HuH-7.5 (cell line): ENCODE measurements at regions not wholly inside any gene's neighbourhood (a gene's known extent, or its start where the extent isn't known, plus 50 kb on each side); places are given as distances from the start of the nearest gene placed in this dataset.
"Not testable (repeated sequence)": the region's sequence is repeated elsewhere in the genome, so short reads cannot be mapped to it uniquely, and the experiment has no call there.

Experiments
- DNase-seq: peaks from one replicate; pipeline ENCODE4 v3.0.0; 2011; ENCODE audit warnings: low spot score

DNA sequence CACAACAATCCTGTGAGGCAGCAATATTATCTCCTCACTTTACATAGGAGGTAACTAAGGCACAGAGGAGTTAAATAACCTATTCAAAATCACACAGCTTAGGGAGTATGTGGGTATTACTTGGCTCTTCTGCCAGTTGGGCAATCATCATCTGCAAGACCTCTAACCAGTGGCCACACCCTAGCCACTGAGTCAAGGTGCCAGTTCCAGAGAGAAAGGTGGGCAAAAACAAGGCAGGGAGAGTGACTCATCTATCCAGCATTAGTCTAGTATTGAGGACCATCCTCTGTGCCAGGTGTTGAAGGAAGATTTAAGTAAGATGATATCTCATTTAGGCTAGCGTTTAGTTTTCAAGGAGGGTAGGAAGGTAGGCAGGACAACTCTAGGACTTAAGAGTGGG, 113.9 kb upstream of the EOLA2 start:
- no peak for DNase-seq

- no peak for DNase-seq
Measured at GRCh38 chrX:150058728-150059127, 120.4 kb upstream of the EOLA2 start.

GRCh38 chrX:150060406-150060805, 122.1 kb upstream of the EOLA2 start:
- no peak for DNase-seq

GRCh38 chrX:150062292-150063137, 124.2 kb upstream of the EOLA2 start:
- DNase-seq = no peak

GRCh38 chrX:150063138-150063518, 124.8 kb upstream of the EOLA2 start:
- DNase-seq = no peak

- no peak for DNase-seq
Measured at GRCh38 chrX:150063674-150064073, 125.4 kb upstream of the EOLA2 start.

- DNase-seq = no peak
Measured at GRCh38 chrX:150074175-150074574, 135.9 kb upstream of the EOLA2 start.

GRCh38 chrX:150080497-150080896, 142.2 kb upstream of the EOLA2 start:
- DNase-seq = no peak

- DNase-seq = no peak
Measured at GRCh38 chrX:150081076-150081475, 142.8 kb upstream of the EOLA2 start.

DNA sequence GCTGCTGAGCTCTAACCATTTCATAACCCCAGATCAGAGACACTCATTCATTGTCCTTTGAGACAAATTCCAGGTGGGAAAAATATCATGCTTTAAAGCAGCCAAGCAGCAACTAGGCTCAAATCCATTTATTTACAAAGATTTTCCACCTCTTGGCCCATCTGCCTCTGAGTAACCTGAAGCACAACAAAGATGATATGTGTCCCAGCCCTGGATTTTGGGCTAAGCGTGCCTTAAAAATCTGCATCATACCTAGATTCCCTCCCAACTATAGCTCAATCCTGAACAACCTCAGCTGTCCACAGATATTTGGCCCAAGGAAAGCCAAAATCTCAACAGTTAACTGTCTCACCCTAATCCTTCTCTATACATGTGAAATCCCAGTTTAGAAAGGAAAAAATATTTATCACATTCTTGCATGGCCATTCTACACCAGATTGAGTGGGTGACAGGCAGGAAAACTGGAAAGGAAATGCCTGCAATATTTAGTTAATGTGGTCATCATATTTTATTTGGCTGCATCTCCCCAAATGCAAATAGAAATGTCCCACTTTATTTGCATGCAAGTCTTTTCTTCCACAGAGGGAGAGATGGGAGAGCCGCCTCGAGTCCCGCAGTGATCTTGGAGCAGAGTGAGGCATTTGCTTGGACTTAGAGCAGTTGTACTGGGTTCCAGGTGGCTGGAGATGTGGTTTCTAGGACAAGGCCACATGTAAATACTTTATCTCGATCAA, 146.4 kb upstream of the EOLA2 start:
- DNase-seq = no peak

DNA sequence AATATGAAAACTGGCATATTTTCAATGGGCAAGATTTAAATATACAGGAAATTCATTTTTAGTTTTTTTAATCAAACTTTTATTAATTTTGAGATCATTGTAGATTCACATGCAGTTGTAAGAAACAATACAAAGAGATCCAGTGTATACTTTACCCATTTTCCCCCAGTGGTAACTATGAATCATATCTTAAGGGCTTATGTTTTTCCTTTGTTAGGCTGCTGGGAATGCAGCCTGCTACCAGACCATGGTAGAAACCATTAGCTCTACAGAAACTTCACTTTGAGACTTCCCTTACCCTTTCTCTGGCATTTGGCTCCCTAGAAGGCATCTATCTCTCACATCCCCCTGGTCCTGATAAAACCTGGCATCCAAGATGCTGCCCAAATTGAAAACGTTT, 147.6 kb upstream of the EOLA2 start:
- no peak for DNase-seq

GRCh38 chrX:150086371-150086770, 148.1 kb upstream of the EOLA2 start:
- DNase-seq = no peak

DNA sequence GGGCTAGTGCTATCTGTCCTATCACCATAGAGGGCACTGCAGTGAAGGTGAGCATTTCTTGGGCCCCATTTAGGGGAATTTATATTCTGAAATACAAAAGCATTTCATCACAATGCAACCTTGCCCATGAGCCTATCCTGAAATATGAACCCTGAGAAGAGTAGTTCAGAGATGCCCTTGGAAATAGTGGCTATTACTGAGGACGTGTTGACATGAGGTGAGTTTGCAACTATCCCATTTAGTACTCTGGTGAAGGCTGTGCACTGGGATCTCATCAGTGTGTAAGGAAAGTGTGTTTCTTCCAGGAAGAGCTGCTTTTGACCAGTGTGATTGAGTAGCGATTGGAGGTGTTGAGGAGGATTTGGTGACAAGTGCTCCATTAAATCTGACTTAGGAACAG, 149.3 kb upstream of the EOLA2 start:
- DNase-seq = no peak

- DNase-seq = no peak
Measured at GRCh38 chrX:150088042-150088441, 149.8 kb upstream of the EOLA2 start.

DNA sequence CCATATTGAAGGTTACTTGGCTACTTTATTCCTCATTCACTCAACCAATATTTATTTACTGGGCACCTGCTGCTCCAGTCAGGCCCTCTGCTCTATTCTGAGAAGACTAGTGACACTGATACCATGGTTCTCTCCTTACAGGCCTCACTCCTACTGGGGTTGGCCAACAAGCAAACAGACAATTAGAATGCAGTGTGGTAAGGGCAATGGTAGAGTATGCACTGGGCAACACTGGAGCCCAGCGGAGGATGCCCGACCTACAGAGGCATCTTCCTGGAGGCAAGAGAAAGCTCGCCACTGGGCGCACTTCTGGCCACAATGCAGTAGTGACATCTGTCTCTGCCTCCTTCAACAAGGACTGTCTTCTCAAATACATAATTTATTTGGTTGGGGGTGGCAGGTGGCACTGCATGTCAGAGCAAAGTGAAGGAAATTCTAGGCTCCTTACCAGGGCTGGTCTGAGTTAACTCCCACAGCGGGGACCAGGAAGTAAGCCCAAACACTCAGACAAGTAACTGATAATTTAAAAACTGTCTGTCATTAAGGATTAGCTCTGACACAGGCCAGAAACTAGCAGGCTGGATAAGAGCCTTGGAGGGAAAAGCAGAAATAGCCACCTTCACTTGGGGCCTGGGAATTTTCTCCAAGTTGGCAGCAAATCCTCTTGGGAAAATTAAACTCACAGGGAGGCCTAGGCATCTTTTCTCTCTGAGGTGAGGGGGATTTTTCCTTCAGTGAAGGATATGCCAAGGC, 150.7 kb upstream of the EOLA2 start:
- DNase-seq = no peak

DNA sequence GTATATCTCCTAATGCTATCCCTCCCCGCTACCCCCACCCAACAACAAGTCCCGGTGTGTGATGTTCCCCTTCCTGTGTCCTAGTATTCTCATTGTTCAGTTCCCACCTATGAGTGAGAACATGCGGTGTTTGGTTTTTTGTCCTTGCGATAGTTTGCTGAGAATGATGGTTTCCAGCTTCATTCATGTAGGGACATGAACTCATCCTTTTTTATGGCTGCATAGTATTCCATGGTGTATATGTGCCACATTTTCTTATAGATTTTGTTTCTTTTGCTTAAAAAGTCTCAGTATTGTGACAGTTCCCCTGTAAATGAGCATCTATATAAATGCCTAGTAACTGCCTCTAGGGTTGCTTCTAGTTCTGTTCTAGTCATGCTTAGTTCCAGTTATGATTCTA, 153.0 kb upstream of the EOLA2 start:
- DNase-seq = not testable (repeated sequence)

DNA sequence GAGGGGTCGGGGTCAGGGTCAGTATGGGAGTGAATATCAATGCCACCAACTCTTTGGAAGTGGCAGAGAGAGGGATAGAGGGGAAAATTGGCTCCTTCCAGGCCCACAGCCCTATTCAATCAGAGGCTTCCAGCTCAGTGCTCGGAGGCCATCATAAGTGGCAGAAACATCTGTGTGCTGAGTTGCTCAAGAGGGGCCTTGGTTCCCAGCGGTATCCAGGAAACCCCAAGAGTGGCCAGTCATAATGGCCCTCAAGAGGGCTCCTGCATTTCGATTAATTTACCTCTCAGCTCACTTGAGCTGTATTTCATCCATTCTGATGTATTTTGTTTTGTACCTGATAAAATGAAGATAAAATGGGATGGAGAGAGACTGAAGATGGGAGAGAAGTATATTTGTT, 154.3 kb upstream of the EOLA2 start:
- no peak for DNase-seq

GRCh38 chrX:150094375-150094774, 156.1 kb upstream of the EOLA2 start:
- no peak for DNase-seq

- DNase-seq = no peak
Measured at GRCh38 chrX:150094996-150095395, 156.7 kb upstream of the EOLA2 start.

DNA sequence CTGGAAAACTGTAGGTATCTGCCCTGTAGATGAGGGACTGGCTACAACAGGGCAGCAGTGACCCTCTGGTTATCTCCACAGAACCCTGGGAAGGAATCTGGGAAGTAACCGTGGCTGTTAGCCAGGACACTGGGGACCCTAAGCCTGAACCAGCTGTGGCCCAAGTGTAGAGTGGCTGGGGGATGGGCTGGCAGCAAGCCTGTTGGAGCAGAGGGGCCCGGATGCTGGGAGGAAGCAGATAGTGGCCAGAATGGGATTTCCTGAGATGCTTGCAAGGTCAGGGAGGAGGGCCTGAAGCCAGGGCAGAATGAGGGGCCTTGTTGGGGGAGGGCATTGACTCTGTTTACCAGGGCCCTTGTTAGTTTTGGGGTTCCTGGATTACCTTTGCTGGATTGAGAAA, 161.0 kb upstream of the EOLA2 start:
- no peak for DNase-seq

DNA sequence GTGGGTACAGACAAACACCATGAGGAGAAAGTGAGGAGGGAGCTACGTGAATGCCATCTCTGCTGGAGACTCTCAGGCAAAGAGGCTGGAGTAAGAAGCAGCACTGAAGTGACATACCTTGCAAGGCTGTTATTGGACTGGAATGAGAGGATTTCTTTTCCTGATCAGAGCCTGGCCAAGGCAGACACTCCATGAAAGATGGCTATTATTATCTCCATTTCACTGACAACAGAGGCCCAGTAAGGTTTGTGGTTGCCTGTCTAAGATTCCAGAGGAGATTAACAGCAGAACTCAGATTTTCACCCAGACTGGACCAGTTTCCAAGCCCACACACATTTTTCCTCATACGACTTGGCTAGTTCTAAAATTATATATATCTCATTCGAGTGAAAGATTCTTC, 162.0 kb upstream of the EOLA2 start:
- DNase-seq = no peak

GRCh38 chrX:150118476-150118875, 180.2 kb upstream of the EOLA2 start:
- no peak for DNase-seq

DNA sequence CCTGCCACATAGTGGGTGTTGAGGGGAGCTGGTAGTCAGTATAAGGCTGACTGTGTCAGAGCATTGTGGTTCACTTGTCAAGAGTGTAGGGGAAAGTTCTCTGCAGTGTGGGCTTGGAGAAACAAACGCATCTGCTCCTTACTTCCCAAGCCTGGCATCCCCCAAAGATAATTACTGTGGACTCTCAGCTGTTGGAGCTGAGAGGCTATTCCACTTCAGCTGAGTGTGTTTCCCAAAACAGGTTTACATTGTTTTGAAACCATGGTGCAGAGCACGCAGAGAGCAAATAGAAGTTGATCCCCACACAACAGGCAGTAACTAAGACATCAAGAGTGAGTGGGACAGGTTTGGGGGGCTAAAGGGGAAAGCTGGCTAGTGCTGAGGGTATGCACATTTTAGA, 181.0 kb upstream of the EOLA2 start:
- no peak for DNase-seq
